ENCODE measurements at regions not wholly inside any gene's neighbourhood (a gene's known extent, or its start where the extent isn't known, plus 50 kb on each side); places are given as distances from the start of the nearest gene placed in this dataset.

DNA sequence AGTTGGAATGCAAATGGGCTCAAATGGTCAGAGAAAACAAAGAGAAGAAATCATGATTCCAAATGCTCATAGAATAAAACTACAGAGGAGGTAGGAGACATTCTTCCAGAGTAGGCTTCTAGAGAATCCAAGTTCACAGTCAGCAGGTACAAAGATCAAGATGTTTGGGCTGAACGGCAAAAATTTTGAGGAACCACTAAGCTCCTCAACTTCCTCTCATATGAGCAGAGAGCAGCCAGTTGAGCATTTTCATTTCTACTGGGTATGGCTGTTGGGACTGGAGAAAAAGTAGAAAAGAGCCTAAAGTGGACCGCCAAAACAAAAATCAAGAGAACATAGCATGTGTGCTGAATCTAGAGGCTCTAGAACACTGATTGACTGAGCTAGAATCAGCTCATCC lies 73.8 kb upstream of the ARID2 start:
- Histone ChIP-seq H3K9me3 (ENCODE audit: control insufficient read depth in 5 of 5, low read length in 5 of 5) (no peaks in the 10 kb centered on the region), H3K4me3 (ENCODE audit: low read depth in 1 of 5, low read length in 5 of 5) (no peak overlapping the region), H3K27me3 (ENCODE audit: control insufficient read depth in 5 of 5, insufficient read depth in 4 of 5, low read length in 5 of 5) (no peaks in the 10 kb centered on the region), H3K36me3 (ENCODE audit: control insufficient read depth in 5 of 5, insufficient read depth in 5 of 5, low read length in 5 of 5) (no peaks in the 10 kb centered on the region), H3K4me1 (ENCODE audit: control insufficient read depth in 5 of 5, insufficient read depth in 5 of 5, low read length in 5 of 5) (no peaks in the 10 kb centered on the region), H3K9ac (ENCODE audit: low read length in 5 of 5) (no peak overlapping the region), H3K27ac (ENCODE audit: low read depth, low read length) (no peak overlapping the region)

DNA sequence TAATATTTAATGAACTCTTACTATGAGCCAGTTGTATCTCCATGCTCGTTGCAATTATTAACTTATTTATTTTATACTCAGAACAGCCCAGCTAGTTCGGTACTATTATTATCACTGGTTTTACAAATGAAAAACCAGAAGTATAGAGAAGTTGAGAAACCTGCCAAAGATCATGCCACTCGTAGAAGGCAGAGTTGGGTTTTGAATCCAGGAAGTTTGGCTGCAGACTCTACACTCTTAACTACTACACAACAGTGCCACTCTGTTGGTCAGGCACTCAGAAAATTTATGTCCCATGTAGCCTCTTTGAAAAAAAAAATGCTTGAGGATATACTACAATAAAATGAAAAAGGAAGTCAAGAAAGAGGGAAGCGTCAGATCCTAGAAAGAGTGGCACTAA lies 71.5 kb upstream of the ARID2 start:
- H3K27ac ChIP-seq (ENCODE audit: low read depth, low read length), result no peak overlapping the region
- no peaks in the 10 kb centered on the region for H3K4me1 ChIP-seq (ENCODE audit: control insufficient read depth in 5 of 5, insufficient read depth in 5 of 5, low read length in 5 of 5)
- no peaks in the 10 kb centered on the region for H3K36me3 ChIP-seq (ENCODE audit: control insufficient read depth in 5 of 5, insufficient read depth in 5 of 5, low read length in 5 of 5)
- no peaks in the 10 kb centered on the region for H3K9me3 ChIP-seq (ENCODE audit: control insufficient read depth in 5 of 5, low read length in 5 of 5)
- H3K4me3 ChIP-seq (ENCODE audit: low read depth in 1 of 5, low read length in 5 of 5), result no peak overlapping the region
- H3K27me3 ChIP-seq (ENCODE audit: control insufficient read depth in 5 of 5, insufficient read depth in 4 of 5, low read length in 5 of 5), result no peaks in the 10 kb centered on the region
- H3K9ac ChIP-seq (ENCODE audit: low read length in 5 of 5), result no peak overlapping the region

DNA sequence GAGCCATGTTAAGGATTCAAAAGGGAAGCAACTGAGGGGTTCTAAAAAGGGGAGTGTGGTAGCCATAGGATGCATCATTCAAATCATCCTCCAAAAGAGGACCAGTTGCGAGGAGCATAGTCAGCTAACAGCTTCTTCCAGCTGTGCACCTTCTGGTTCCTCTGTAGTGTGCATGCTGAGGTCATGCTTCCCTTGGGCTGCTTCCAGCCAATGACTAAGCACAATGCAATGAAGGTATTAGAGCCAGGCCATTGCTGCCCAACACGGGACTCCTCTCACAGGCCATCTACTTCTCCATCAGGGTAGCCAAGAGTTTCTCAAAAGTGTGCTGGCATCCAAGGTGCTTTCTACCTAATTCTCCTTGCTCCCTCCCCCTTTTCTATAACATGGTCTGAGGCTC lies 69.2 kb upstream of the ARID2 start:
- Histone ChIP-seq H3K4me1 (ENCODE audit: control insufficient read depth in 5 of 5, insufficient read depth in 5 of 5, low read length in 5 of 5) (no peaks in the 10 kb centered on the region), H3K9me3 (ENCODE audit: control insufficient read depth in 5 of 5, low read length in 5 of 5) (no peaks in the 10 kb centered on the region), H3K27me3 (ENCODE audit: control insufficient read depth in 5 of 5, insufficient read depth in 4 of 5, low read length in 5 of 5) (no peaks in the 10 kb centered on the region), H3K27ac (ENCODE audit: low read depth, low read length) (no peak overlapping the region), H3K4me3 (ENCODE audit: low read depth in 1 of 5, low read length in 5 of 5) (no peak overlapping the region), H3K9ac (ENCODE audit: low read length in 5 of 5) (no peak overlapping the region), H3K36me3 (ENCODE audit: control insufficient read depth in 5 of 5, insufficient read depth in 5 of 5, low read length in 5 of 5) (no peaks in the 10 kb centered on the region)

DNA sequence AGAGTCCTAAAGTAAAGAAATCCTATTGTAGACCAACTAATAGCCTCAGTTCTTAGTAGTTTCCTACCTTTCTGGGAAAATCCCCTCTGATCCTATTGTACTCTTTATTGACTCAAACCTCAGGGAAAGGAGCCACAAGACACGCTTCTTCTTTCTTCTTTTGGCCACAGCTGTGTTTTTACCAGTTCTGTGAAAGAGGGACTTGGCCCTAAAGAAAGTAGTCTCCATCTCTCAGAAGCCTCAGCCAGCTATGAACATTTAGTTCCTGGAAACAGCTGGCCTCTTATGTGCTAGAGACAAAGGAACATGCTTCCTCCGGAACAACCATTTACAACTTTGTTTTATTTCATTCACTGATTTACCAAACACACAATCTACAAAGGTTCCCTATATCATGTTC lies 66.1 kb upstream of the ARID2 start:
- no peak overlapping the region for H3K4me3 ChIP-seq (ENCODE audit: low read depth in 1 of 5, low read length in 5 of 5)
- H3K9me3 ChIP-seq (ENCODE audit: control insufficient read depth in 5 of 5, low read length in 5 of 5), result no peaks in the 10 kb centered on the region
- H3K27me3 ChIP-seq (ENCODE audit: control insufficient read depth in 5 of 5, insufficient read depth in 4 of 5, low read length in 5 of 5), result no peaks in the 10 kb centered on the region
- H3K9ac ChIP-seq (ENCODE audit: low read length in 5 of 5), result no peak overlapping the region
- no peaks in the 10 kb centered on the region for H3K4me1 ChIP-seq (ENCODE audit: control insufficient read depth in 5 of 5, insufficient read depth in 5 of 5, low read length in 5 of 5)
- H3K36me3 ChIP-seq (ENCODE audit: control insufficient read depth in 5 of 5, insufficient read depth in 5 of 5, low read length in 5 of 5), result no peaks in the 10 kb centered on the region
- no peak overlapping the region for H3K27ac ChIP-seq (ENCODE audit: low read depth, low read length)

DNA sequence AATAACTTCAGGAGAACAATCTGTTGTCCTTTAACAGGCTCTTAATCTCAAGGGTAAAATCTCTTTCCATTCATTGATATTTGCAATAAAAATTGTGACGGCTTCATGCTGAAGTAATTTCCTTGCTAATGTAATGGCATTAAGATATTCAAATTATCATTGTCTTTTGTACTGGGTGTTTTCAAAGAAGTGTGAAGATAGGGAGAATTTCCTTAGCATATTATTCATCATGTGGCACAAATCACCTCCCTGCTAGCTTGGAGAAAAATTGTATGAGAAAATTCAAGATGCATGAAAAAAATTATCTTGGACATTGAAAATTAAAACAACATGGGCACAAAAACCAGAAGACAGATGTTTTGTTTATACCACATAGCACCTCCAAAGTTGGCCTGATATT lies 63.6 kb upstream of the ARID2 start:
- H3K9me3 ChIP-seq (ENCODE audit: control insufficient read depth in 5 of 5, low read length in 5 of 5), result no peaks in the 10 kb centered on the region
- H3K4me3 ChIP-seq (ENCODE audit: low read depth in 1 of 5, low read length in 5 of 5), result no peak overlapping the region
- H3K36me3 ChIP-seq (ENCODE audit: control insufficient read depth in 5 of 5, insufficient read depth in 5 of 5, low read length in 5 of 5), result no peaks in the 10 kb centered on the region
- H3K9ac ChIP-seq (ENCODE audit: low read length in 5 of 5), result no peak overlapping the region
- H3K27me3 ChIP-seq (ENCODE audit: control insufficient read depth in 5 of 5, insufficient read depth in 4 of 5, low read length in 5 of 5), result no peaks in the 10 kb centered on the region
- H3K27ac ChIP-seq (ENCODE audit: low read depth, low read length), result no peak overlapping the region
- peaks cover 0 to 4% (median 3%) of the 10 kb centered on the region in 5 donors for H3K4me1 ChIP-seq (ENCODE audit: control insufficient read depth in 5 of 5, insufficient read depth in 5 of 5, low read length in 5 of 5)

DNA sequence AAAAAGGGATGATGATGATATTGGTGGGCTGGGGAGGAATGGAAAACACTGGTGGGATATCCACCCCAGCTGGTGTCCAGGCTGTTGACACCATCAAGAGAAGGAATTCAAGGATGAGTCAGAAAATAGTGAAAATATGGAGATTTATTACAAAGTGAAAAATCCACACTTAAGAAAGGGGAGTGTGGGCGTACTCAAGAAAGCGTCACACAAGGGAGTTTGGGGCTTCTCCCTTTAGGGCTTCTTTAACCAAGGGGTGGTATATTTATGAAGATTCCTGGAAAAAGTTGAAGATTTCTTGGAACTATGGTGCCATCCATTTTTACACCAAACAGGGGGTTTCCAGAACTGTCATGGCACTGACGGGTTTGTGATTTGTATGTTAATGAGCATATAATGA lies 63.1 kb upstream of the ARID2 start:
- H3K9me3 ChIP-seq (ENCODE audit: control insufficient read depth in 5 of 5, low read length in 5 of 5), result no peaks in the 10 kb centered on the region
- peaks cover 0 to 4% (median 3%) of the 10 kb centered on the region in 5 donors for H3K4me1 ChIP-seq (ENCODE audit: control insufficient read depth in 5 of 5, insufficient read depth in 5 of 5, low read length in 5 of 5)
- no peaks in the 10 kb centered on the region for H3K27me3 ChIP-seq (ENCODE audit: control insufficient read depth in 5 of 5, insufficient read depth in 4 of 5, low read length in 5 of 5)
- H3K9ac ChIP-seq (ENCODE audit: low read length in 5 of 5), result no peak overlapping the region
- H3K36me3 ChIP-seq (ENCODE audit: control insufficient read depth in 5 of 5, insufficient read depth in 5 of 5, low read length in 5 of 5), result no peaks in the 10 kb centered on the region
- no peak overlapping the region for H3K4me3 ChIP-seq (ENCODE audit: low read depth in 1 of 5, low read length in 5 of 5)
- no peak overlapping the region for H3K27ac ChIP-seq (ENCODE audit: low read depth, low read length)

DNA sequence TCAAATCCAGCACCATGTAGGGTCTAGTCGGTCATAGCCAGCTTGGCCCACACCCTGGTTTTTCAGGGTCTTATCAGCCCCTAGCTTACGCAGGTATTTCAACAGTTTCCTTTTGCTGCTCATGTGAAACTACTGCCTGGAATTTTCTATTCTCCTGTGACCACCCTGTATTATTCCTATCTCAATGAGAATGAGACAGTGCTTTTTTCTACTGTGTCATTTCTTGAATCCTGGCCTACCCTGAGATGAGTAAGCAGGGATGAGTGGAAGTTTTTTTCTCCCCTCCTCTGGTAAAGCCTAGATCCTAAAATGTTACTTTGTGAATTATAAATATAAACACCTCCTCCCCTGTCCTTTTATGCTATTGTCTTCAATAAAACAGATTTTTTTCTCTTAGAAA lies 62.7 kb upstream of the ARID2 start:
- peaks cover 0 to 4% (median 3%) of the 10 kb centered on the region in 5 donors for H3K4me1 ChIP-seq (ENCODE audit: control insufficient read depth in 5 of 5, insufficient read depth in 5 of 5, low read length in 5 of 5)
- H3K4me3 ChIP-seq (ENCODE audit: low read depth in 1 of 5, low read length in 5 of 5), result no peak overlapping the region
- H3K27me3 ChIP-seq (ENCODE audit: control insufficient read depth in 5 of 5, insufficient read depth in 4 of 5, low read length in 5 of 5), result no peaks in the 10 kb centered on the region
- H3K9me3 ChIP-seq (ENCODE audit: control insufficient read depth in 5 of 5, low read length in 5 of 5), result no peaks in the 10 kb centered on the region
- no peak overlapping the region for H3K27ac ChIP-seq (ENCODE audit: low read depth, low read length)
- H3K9ac ChIP-seq (ENCODE audit: low read length in 5 of 5), result no peak overlapping the region
- H3K36me3 ChIP-seq (ENCODE audit: control insufficient read depth in 5 of 5, insufficient read depth in 5 of 5, low read length in 5 of 5), result no peaks in the 10 kb centered on the region

DNA sequence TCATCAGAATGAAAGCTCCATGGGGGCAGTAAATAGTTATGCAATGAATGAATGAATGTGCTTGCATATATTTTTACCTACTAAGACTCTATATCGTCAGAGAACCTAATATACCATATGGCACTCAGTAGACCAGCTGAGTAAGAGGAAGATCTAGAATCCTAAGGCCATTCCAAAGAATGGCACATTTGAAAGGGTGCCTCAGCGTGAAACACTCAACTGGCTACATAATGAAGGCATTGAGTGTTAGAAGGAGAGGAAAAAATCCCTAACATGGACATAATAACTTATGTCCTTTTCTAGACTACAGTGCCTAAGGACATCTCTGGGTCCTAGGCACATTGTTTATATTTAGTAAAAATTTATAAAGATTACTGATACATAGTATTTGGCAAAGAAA lies 61.7 kb upstream of the ARID2 start:
- H3K9me3 ChIP-seq (ENCODE audit: control insufficient read depth in 5 of 5, low read length in 5 of 5), result no peaks in the 10 kb centered on the region
- H3K36me3 ChIP-seq (ENCODE audit: control insufficient read depth in 5 of 5, insufficient read depth in 5 of 5, low read length in 5 of 5), result no peaks in the 10 kb centered on the region
- no peak overlapping the region for H3K9ac ChIP-seq (ENCODE audit: low read length in 5 of 5)
- H3K4me1 ChIP-seq (ENCODE audit: control insufficient read depth in 5 of 5, insufficient read depth in 5 of 5, low read length in 5 of 5), result peaks cover 0 to 4% (median 3%) of the 10 kb centered on the region in 5 donors
- H3K4me3 ChIP-seq (ENCODE audit: low read depth in 1 of 5, low read length in 5 of 5), result no peak overlapping the region
- H3K27ac ChIP-seq (ENCODE audit: low read depth, low read length), result no peak overlapping the region
- H3K27me3 ChIP-seq (ENCODE audit: control insufficient read depth in 5 of 5, insufficient read depth in 4 of 5, low read length in 5 of 5), result no peaks in the 10 kb centered on the region

DNA sequence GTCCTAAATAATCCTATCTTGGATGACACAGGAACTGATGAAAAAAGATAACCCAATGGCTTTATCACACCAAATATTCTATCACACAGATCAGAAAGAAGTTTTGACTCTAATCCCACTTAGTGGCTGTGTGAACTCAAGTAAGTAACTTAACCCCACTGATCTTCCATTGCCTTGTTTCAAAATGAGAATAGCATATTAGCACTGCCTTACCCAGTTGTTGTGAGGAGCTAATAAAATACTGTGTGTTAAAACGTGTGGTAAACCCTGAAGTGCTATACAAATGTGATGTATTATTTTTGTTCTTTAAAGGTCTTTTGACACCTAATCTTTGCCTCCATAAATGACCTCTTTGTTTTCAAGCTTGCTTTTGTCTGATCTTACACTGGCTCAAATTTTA lies 60.9 kb upstream of the ARID2 start:
- Histone ChIP-seq H3K27me3 (ENCODE audit: control insufficient read depth in 5 of 5, insufficient read depth in 4 of 5, low read length in 5 of 5) (no peaks in the 10 kb centered on the region), H3K4me3 (ENCODE audit: low read depth in 1 of 5, low read length in 5 of 5) (peak overlapping the region in 1 of 5 donors; percentile 0), H3K9ac (ENCODE audit: low read length in 5 of 5) (no peak overlapping the region), H3K36me3 (ENCODE audit: control insufficient read depth in 5 of 5, insufficient read depth in 5 of 5, low read length in 5 of 5) (no peaks in the 10 kb centered on the region), H3K4me1 (ENCODE audit: control insufficient read depth in 5 of 5, insufficient read depth in 5 of 5, low read length in 5 of 5) (peaks cover 0 to 4% (median 3%) of the 10 kb centered on the region in 5 donors), H3K9me3 (ENCODE audit: control insufficient read depth in 5 of 5, low read length in 5 of 5) (no peaks in the 10 kb centered on the region), H3K27ac (ENCODE audit: low read depth, low read length) (no peak overlapping the region)

DNA sequence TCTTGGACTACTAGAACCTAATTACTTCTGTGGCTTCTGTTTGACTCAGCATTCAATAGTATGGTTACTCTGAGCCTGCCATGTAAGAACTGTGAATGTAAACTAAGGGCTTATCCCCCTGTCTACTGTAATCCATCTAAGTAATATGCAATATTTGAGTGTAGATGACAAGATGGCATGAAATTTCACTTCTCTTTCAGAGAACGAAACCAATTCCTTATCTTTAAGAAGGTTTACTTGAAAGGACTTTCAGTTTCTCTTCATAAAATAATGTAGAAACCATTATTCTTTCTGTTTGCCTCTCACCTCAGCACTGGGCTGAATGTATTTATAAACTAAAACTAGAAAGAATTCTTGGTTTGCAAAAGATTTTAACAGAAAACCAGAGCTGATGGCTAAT lies 60.4 kb upstream of the ARID2 start:
- Histone ChIP-seq H3K36me3 (ENCODE audit: control insufficient read depth in 5 of 5, insufficient read depth in 5 of 5, low read length in 5 of 5) (no peaks in the 10 kb centered on the region), H3K4me1 (ENCODE audit: control insufficient read depth in 5 of 5, insufficient read depth in 5 of 5, low read length in 5 of 5) (peaks cover 0 to 4% (median 3%) of the 10 kb centered on the region in 5 donors), H3K9me3 (ENCODE audit: control insufficient read depth in 5 of 5, low read length in 5 of 5) (no peaks in the 10 kb centered on the region), H3K4me3 (ENCODE audit: low read depth in 1 of 5, low read length in 5 of 5) (peak overlapping the region in 2 of 5 donors; percentile 0 to 29), H3K27ac (ENCODE audit: low read depth, low read length) (no peak overlapping the region), H3K27me3 (ENCODE audit: control insufficient read depth in 5 of 5, insufficient read depth in 4 of 5, low read length in 5 of 5) (no peaks in the 10 kb centered on the region), H3K9ac (ENCODE audit: low read length in 5 of 5) (no peak overlapping the region)

DNA sequence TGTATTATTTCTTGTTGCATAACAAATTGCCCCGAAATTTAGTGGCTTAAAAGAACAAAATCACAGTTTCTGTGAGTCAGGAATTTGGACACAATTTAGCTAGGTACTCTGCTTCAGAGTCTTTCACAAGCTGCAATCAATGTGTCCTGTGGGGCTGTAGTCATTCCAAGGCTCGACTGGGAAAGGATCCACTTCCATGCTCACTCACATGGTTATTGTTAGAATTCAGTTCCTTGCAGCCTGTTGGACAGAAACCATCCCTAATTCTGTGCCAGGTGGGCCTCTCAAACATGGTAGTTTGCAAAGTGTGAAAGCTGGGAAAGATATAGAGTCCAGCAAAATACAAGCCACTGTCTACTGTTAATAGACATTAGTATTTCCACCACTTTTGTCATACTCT lies 59.7 kb upstream of the ARID2 start:
- Histone ChIP-seq H3K27ac (ENCODE audit: low read depth, low read length) (no peak overlapping the region), H3K4me3 (ENCODE audit: low read depth in 1 of 5, low read length in 5 of 5) (no peak overlapping the region), H3K27me3 (ENCODE audit: control insufficient read depth in 5 of 5, insufficient read depth in 4 of 5, low read length in 5 of 5) (no peaks in the 10 kb centered on the region), H3K36me3 (ENCODE audit: control insufficient read depth in 5 of 5, insufficient read depth in 5 of 5, low read length in 5 of 5) (no peaks in the 10 kb centered on the region), H3K9ac (ENCODE audit: low read length in 5 of 5) (no peak overlapping the region), H3K4me1 (ENCODE audit: control insufficient read depth in 5 of 5, insufficient read depth in 5 of 5, low read length in 5 of 5) (peaks cover 0 to 4% (median 3%) of the 10 kb centered on the region in 5 donors), H3K9me3 (ENCODE audit: control insufficient read depth in 5 of 5, low read length in 5 of 5) (no peaks in the 10 kb centered on the region)

Data from subcutaneous abdominal adipose tissue (tissue), 5 donors.